H9 (cell line): ENCODE measurements at regions not wholly inside any gene's neighbourhood (a gene's known extent, or its start where the extent isn't known, plus 50 kb on each side); places are given as distances from the start of the nearest gene placed in this dataset.

Experiments used
- DNase-seq: peaks from one replicate; pipeline ENCODE4 v3.0.0-alpha.2; 2017
- H2AFZ ChIP-seq: one replicate; pipeline ENCODE4 v1.6.1; 2013; ENCODE audit warnings: mild to moderate bottlenecking, low read length, control low read depth, moderate library complexity
- H2AK5ac ChIP-seq: 2 replicates; pipeline ENCODE4 v1.6.1; 2013; ENCODE audit warnings: low read length, control low read depth, mixed read lengths; ENCODE audit not compliant: insufficient read length
- H2BK120ac ChIP-seq: one replicate; pipeline ENCODE4 v1.6.1; 2013; ENCODE audit warnings: low read depth, mild to moderate bottlenecking, low read length, control low read depth, inconsistent platforms; ENCODE audit not compliant: poor library complexity, severe bottlenecking
- H2BK12ac ChIP-seq: 2 replicates; pipeline ENCODE4 v1.6.1; 2013; ENCODE audit warnings: low read length, control low read depth, mixed read lengths, low read depth; ENCODE audit not compliant: insufficient read length
- H2BK15ac ChIP-seq: 2 replicates; pipeline ENCODE4 v1.6.1; 2013; ENCODE audit warnings: low read depth, low read length, control low read depth
- H2BK20ac ChIP-seq: one replicate; pipeline ENCODE4 v1.6.1; 2013; ENCODE audit warnings: low read depth, mild to moderate bottlenecking, low read length, control low read depth, inconsistent platforms; ENCODE audit not compliant: poor library complexity, severe bottlenecking
- H2BK5ac ChIP-seq: 2 replicates; pipeline ENCODE4 v1.6.1; 2013; ENCODE audit warnings: low read length, control low read depth, mixed read lengths; ENCODE audit not compliant: insufficient read length
- H3K14ac ChIP-seq: 2 replicates; pipeline ENCODE4 v1.6.1; 2013; ENCODE audit warnings: low read length, control low read depth; ENCODE audit not compliant: insufficient read depth
- H3K18ac ChIP-seq: 2 replicates; pipeline ENCODE4 v1.6.1; 2013; ENCODE audit warnings: low read depth, mild to moderate bottlenecking, mixed read lengths, low read length, control low read depth; ENCODE audit not compliant: insufficient read length
- H3K23ac ChIP-seq: 2 replicates; pipeline ENCODE4 v1.6.1; 2013; ENCODE audit warnings: low read length, control low read depth, mixed read lengths, low read depth; ENCODE audit not compliant: insufficient read length
- H3K23me2 ChIP-seq: 2 replicates; pipeline ENCODE4 v1.6.1; 2013; ENCODE audit warnings: low read depth, mild to moderate bottlenecking, mixed read lengths, low read length, control low read depth; ENCODE audit not compliant: insufficient read length, poor library complexity, severe bottlenecking
- H3K27ac ChIP-seq: 2 replicates; pipeline ENCODE4 v1.5.1; 2013; ENCODE audit warnings: low read length, control low read depth, mixed read lengths, low read depth; ENCODE audit not compliant: insufficient read length
- H3K27me3 ChIP-seq: 2 replicates; pipeline ENCODE4 v1.6.1; 2013; ENCODE audit warnings: low read length, control low read depth, inconsistent platforms; ENCODE audit not compliant: insufficient read depth
- H3K4ac ChIP-seq: 2 replicates; pipeline ENCODE4 v1.6.1; 2013; ENCODE audit warnings: low read depth, mild to moderate bottlenecking, control low read depth, inconsistent platforms, low read length, moderate library complexity
- H3K4me1 ChIP-seq: 2 replicates; pipeline ENCODE4 v1.6.1; 2013; ENCODE audit warnings: low read length, control low read depth, inconsistent platforms; ENCODE audit not compliant: insufficient read depth
- H3K4me2 ChIP-seq: 2 replicates; pipeline ENCODE4 v1.6.1; 2013; ENCODE audit warnings: low read length, control low read depth, mixed read lengths; ENCODE audit not compliant: insufficient read length, insufficient read depth
- H3K56ac ChIP-seq: 2 replicates; pipeline ENCODE4 v1.6.1; 2013; ENCODE audit warnings: low read depth, mild to moderate bottlenecking, mixed read lengths, low read length, control low read depth; ENCODE audit not compliant: insufficient read length
- H3K79me1 ChIP-seq: 2 replicates; pipeline ENCODE4 v1.6.1; 2013; ENCODE audit warnings: low read depth, mild to moderate bottlenecking, moderate library complexity, low read length, control low read depth, inconsistent platforms; ENCODE audit not compliant: insufficient read depth, poor library complexity, severe bottlenecking
- H3K79me2 ChIP-seq: 2 replicates; pipeline ENCODE4 v1.6.1; 2013; ENCODE audit warnings: low read length, control low read depth, inconsistent platforms; ENCODE audit not compliant: insufficient read depth
- H3K9ac ChIP-seq: 2 replicates; pipeline ENCODE4 v1.6.1; 2013; ENCODE audit warnings: low read length, control low read depth, mixed read lengths; ENCODE audit not compliant: insufficient read length; ENCODE audit errors: extremely low read depth
- H3K9me3 ChIP-seq: one replicate; pipeline ENCODE4 v1.6.1; 2013; ENCODE audit warnings: low read depth, low read length, inconsistent platforms; ENCODE audit not compliant: control insufficient read depth
- H3T11ph ChIP-seq: one replicate; pipeline ENCODE4 v1.6.1; 2013; ENCODE audit warnings: mild to moderate bottlenecking, low read length, control low read depth, inconsistent platforms
- H4K20me1 ChIP-seq: one replicate; pipeline ENCODE4 v1.6.1; 2013; ENCODE audit not compliant: control insufficient read depth, insufficient read length, insufficient read depth
- H4K5ac ChIP-seq: 2 replicates; pipeline ENCODE4 v1.6.1; 2013; ENCODE audit warnings: low read depth, mild to moderate bottlenecking, mixed read lengths, low read length, control low read depth; ENCODE audit not compliant: insufficient read length
- H4K8ac ChIP-seq: replicated peaks from 2 replicates; pipeline ENCODE4 v1.6.1; 2013; ENCODE audit warnings: low read length, control low read depth, mixed read lengths, low read depth; ENCODE audit not compliant: insufficient read length
- H4K91ac ChIP-seq: 2 replicates; pipeline ENCODE4 v1.6.1; 2013; ENCODE audit warnings: low read depth, mild to moderate bottlenecking, moderate library complexity, mixed read lengths, low read length, control low read depth; ENCODE audit not compliant: insufficient read length
- H3K27ac Mint-ChIP-seq, 3 experiments: 2 replicates in 2 of 3; 3 replicates in 1 of 3; pipeline ENCODE4 v1.8.0; 2020 to 2021; ENCODE audit warnings: mixed read lengths in 3 of 3, mild to moderate bottlenecking in 1 of 3, moderate library complexity in 1 of 3
- H3K27me3 Mint-ChIP-seq: 2 replicates; pipeline ENCODE4 v1.8.0; 2021; ENCODE audit warnings: low read depth, mild to moderate bottlenecking, moderate library complexity, mixed read lengths
- H3K36me3 Mint-ChIP-seq, 3 experiments: 2 replicates in 2 of 3; 3 replicates in 1 of 3; pipeline ENCODE4 v1.8.0; 2020 to 2021; ENCODE audit warnings: low read depth in 3 of 3, mixed read lengths in 3 of 3; ENCODE audit not compliant: insufficient read depth in 1 of 3
- H3K4me1 Mint-ChIP-seq, 2 experiments: 2 replicates each; pipeline ENCODE4 v1.8.0; 2020; ENCODE audit warnings: mixed read lengths in 2 of 2
- H3K4me3 Mint-ChIP-seq, 2 experiments: 2 replicates in 1 of 2; 3 replicates in 1 of 2; pipeline ENCODE4 v1.8.0; 2020 to 2021; ENCODE audit warnings: mild to moderate bottlenecking in 2 of 2, mixed read lengths in 2 of 2, moderate library complexity in 1 of 2
- H3K9me3 Mint-ChIP-seq, 2 experiments: 2 replicates in 1 of 2; 3 replicates in 1 of 2; pipeline ENCODE4 v1.8.0; 2020; ENCODE audit warnings: mild to moderate bottlenecking in 2 of 2, mixed read lengths in 2 of 2, moderate library complexity in 1 of 2
- CTCF ChIP-seq: fragments of 200-600 bp; sonication (generic); conservative IDR thresholded peaks from 3 replicates; pipeline ENCODE4 v1.8.0; 2021; ENCODE audit warnings: antibody characterized with exemption, mild to moderate bottlenecking
- WGBS: extraction: QIAGEN DNeasy Blood & Tissue Kit; methylation state at CpG from one replicate; pipeline ENCODE4 v1.1.7; 2013; ENCODE audit warnings: missing lambda C conversion rate, low lambda C conversion rate, mixed read lengths; ENCODE audit not compliant: insufficient read length; ENCODE audit errors: extremely low coverage; 5-methylcytosine and 5-hydroxymethylcytosine counted together

GRCh38 chr11:39589391-39589790 lies 1870.1 kb downstream of the LRRC4C start:
- Histone ChIP-seq H3K9ac (no peak overlapping the region), H2AK5ac (no peak overlapping the region), H3K9me3 (no peaks in the 10 kb centered on the region), H4K8ac (no peak overlapping the region), H3K4me2 (no peak overlapping the region), H3K4ac (no peak overlapping the region), H3K23ac (no peak overlapping the region), H3K4me1 (no peaks in the 10 kb centered on the region), H2BK5ac (no peak overlapping the region), H3K23me2 (no peaks in the 10 kb centered on the region), H4K5ac (no peak overlapping the region), H2BK120ac (no peak overlapping the region), H3K56ac (no peak overlapping the region), H3T11ph (no peak overlapping the region), H3K27me3 (no peaks in the 10 kb centered on the region), H2BK15ac (no peak overlapping the region), H2AFZ (no peak overlapping the region), H2BK20ac (no peak overlapping the region), H2BK12ac (no peak overlapping the region), H3K79me1 (no peaks in the 10 kb centered on the region), H4K91ac (no peak overlapping the region), H4K20me1 (no peaks in the 10 kb centered on the region), H3K14ac (no peak overlapping the region), H3K18ac (no peak overlapping the region), H3K27ac (no peak overlapping the region), H3K79me2 (no peaks in the 10 kb centered on the region)
- Mint-ChIP-seq H3K9me3 (no peaks in the 10 kb centered on the region), H3K4me3 (no peak overlapping the region), H3K4me1 (no peaks in the 10 kb centered on the region), H3K27ac (no peak overlapping the region), H3K27me3 (no peaks in the 10 kb centered on the region), H3K36me3 (no peaks in the 10 kb centered on the region)
- TF ChIP-seq CTCF: no peak
- no peak for DNase-seq
- no CpG with 5 or more reads among the region's 1 CpG for WGBS
